ENCODE measurements at regions not wholly inside any gene's neighbourhood (a gene's known extent, or its start where the extent isn't known, plus 50 kb on each side); places are given as distances from the start of the nearest gene placed in this dataset.

DNA sequence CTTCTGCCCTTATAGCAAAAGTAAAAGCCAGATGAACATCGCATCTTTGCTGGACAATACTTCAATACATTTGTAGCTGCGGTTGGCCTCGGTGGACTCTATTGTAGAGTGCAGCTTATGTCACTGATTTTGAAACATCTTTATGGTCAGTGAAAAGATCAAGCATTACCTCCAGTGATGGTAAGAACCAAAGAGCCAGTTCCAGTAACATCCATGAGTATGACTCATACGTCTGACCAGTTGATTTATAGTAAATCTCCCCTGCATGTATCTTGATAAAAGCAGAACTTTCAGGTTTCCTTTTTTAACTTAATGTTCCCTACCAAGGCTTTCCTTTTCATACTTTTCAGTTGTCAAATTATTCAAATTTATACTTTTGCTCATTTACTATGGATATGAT lies 119.2 kb upstream of the HNRNPA3 start:
- POLR2A ChIA-PET, result no interaction called here

DNA sequence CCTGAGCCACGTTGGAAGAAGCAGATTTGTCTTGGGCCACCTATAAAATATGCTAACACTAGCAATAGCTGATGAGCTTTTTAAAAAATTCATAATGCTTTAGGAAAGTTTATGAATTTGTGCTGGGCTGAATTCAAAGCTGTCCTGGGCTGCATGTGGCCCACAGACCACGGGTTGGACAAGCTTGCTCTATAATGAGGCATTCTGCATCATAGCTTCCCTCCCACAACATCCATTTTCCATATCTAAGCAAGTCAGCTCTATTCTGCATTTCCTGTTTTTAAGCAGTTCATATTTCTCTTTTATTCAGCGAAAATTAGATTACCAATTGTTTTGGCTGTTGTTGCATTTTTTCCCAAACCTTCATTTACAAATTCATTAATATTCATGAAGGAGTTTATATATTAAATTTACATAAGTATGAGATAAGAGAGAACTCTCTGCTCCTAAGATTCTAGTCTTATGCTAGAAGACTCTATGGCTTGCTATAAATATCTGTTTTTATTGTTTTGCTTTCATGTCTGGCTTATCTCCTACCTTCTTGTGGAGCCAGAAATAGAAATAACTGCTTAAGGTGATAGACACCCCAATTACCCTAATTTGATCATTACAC lies 114.5 kb upstream of the HNRNPA3 start:
- Histone ChIP-seq H3K27me3 (ENCODE audit: control insufficient read depth, insufficient read depth, low read length) (peaks cover 2% of the 10 kb centered on the region), H3K9me3 (ENCODE audit: control insufficient read depth, insufficient read depth, low read length) (no peaks in the 10 kb centered on the region), H3K4me3 (ENCODE audit: low read depth, low read length) (no peak overlapping the region), H3K27ac (ENCODE audit: low read depth, low read length) (no peak overlapping the region)
- CTCF ChIA-PET, result no interaction called here
- TF ChIP-seq, protein P1, sequence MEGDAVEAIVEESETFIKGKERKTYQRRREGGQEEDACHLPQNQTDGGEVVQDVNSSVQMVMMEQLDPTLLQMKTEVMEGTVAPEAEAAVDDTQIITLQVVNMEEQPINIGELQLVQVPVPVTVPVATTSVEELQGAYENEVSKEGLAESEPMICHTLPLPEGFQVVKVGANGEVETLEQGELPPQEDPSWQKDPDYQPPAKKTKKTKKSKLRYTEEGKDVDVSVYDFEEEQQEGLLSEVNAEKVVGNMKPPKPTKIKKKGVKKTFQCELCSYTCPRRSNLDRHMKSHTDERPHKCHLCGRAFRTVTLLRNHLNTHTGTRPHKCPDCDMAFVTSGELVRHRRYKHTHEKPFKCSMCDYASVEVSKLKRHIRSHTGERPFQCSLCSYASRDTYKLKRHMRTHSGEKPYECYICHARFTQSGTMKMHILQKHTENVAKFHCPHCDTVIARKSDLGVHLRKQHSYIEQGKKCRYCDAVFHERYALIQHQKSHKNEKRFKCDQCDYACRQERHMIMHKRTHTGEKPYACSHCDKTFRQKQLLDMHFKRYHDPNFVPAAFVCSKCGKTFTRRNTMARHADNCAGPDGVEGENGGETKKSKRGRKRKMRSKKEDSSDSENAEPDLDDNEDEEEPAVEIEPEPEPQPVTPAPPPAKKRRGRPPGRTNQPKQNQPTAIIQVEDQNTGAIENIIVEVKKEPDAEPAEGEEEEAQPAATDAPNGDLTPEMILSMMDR (IDR thresholded peaks at IDR 0.05; ENCODE audit: low read depth, low read length), result no peak
- POLR2A ChIA-PET, result no interaction called here
- DNase-seq (ENCODE audit: low read depth, low spot score), result no peak

More for the DNA sequence above, 119.2 kb upstream of the HNRNPA3 start:
- CTCF ChIA-PET, result interaction anchor here (1.2 kb wide), 1 partner anchor 670 kb away, joined by 4 read pairs; no protein-coding TSS in a partner anchor
- H3K9me3 ChIP-seq (ENCODE audit: control insufficient read depth, insufficient read depth, low read length), result no peaks in the 10 kb centered on the region
- TF ChIP-seq, protein P1 (IDR thresholded peaks at IDR 0.05; ENCODE audit: low read depth, low read length), result no peak
- H3K27ac ChIP-seq (ENCODE audit: low read depth, low read length), result no peak overlapping the region
- peaks cover 2% of the 10 kb centered on the region for H3K27me3 ChIP-seq (ENCODE audit: control insufficient read depth, insufficient read depth, low read length)
- H3K4me3 ChIP-seq (ENCODE audit: low read depth, low read length), result no peak overlapping the region
- no peak for DNase-seq (ENCODE audit: low read depth, low spot score)

DNA sequence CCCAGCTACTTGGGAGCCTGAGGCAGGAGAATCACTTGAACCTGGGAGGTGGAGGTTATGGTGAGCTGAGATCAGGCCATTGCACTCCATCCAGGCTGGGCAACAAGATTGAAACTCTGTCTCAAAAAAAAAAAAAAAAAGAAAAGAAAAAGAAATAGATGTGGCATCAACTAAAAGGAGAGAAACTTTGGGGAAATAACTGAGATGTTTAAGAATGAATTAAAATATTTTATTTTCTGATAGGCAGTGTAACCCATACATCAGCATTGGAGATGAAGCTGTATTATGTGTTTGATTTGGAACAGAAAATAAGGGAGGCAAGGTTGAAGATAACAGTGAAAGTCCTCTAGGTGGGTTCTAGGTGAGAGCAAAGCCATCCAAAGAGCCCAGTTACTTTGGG lies 110.7 kb upstream of the HNRNPA3 start:
- peaks cover 2% of the 10 kb centered on the region for H3K27me3 ChIP-seq (ENCODE audit: control insufficient read depth, insufficient read depth, low read length)
- H3K9me3 ChIP-seq (ENCODE audit: control insufficient read depth, insufficient read depth, low read length), result no peaks in the 10 kb centered on the region
- CTCF ChIA-PET, result interaction anchor here (1.1 kb wide), 1 partner anchor 661 kb away, joined by 3 read pairs; no protein-coding TSS in a partner anchor
- H3K27ac ChIP-seq (ENCODE audit: low read depth, low read length), result no peak overlapping the region
- TF ChIP-seq, protein P1 (IDR thresholded peaks at IDR 0.05; ENCODE audit: low read depth, low read length), result no peak
- H3K4me3 ChIP-seq (ENCODE audit: low read depth, low read length), result no peak overlapping the region
- no peak for DNase-seq (ENCODE audit: low read depth, low spot score)
- POLR2A ChIA-PET, result interaction anchor here (0.7 kb wide), 1 partner anchor 26 kb away, joined by 4 read pairs; no protein-coding TSS in a partner anchor

DNA sequence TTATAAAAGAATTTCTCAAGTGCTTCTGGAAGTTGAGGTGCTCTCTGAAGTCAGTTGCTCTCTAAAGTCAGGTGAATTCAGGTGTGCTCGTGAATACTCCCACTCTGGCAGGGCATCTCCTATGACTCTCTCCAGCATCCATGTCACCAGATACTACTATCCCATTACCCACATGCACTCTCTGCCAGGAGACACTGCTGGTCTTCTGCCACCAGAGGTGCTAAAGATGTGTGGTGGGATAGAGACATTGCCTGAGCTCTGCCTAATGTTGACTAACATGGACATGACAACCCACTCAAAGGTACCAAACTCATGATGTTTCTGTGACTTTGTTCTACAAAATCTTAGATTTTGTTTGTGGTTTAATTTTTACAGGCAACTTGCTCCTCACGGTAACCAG lies 106.4 kb upstream of the HNRNPA3 start:
- ChIA-PET CTCF (no interaction called here), POLR2A (no interaction called here)
- TF ChIP-seq, protein P1 (IDR thresholded peaks at IDR 0.05; ENCODE audit: low read depth, low read length), result no peak; the same call in 1 of the 2 replicates

DNA sequence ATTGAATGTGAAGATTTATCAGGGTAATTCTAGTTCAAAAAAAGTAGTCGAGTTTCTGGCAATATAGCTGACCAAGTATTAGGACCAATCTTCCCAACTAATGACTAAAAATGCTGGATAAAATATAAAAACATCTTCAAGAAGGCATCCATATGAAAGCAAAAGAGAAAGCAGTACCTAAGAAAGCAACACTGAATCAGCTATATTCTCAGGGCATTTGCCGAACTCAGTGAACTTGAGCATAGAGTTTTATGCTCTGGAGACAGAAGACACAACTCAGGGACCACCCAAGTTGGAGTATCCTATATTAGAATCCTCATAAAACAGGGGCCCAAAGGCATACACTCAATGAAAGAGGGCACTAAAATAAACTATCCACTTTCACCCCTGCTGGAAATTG lies 103.7 kb upstream of the HNRNPA3 start:
- no peak for DNase-seq (ENCODE audit: low read depth, low spot score)
- TF ChIP-seq, protein P1 (IDR thresholded peaks at IDR 0.05; ENCODE audit: low read depth, low read length), result no peak
- H3K9me3 ChIP-seq (ENCODE audit: control insufficient read depth, insufficient read depth, low read length), result no peaks in the 10 kb centered on the region
- no peak overlapping the region for H3K27ac ChIP-seq (ENCODE audit: low read depth, low read length)
- CTCF ChIA-PET, result interaction anchor here (1.0 kb wide), 1 partner anchor 40 kb away, joined by 3 read pairs; no protein-coding TSS in a partner anchor
- POLR2A ChIA-PET, result no interaction called here
- no peak overlapping the region for H3K4me3 ChIP-seq (ENCODE audit: low read depth, low read length)
- no peaks in the 10 kb centered on the region for H3K27me3 ChIP-seq (ENCODE audit: control insufficient read depth, insufficient read depth, low read length)

More for the DNA sequence above, 106.4 kb upstream of the HNRNPA3 start:
- Histone ChIP-seq H3K4me3 (ENCODE audit: low read depth, low read length) (no peak overlapping the region), H3K9me3 (ENCODE audit: control insufficient read depth, insufficient read depth, low read length) (no peaks in the 10 kb centered on the region), H3K27me3 (ENCODE audit: control insufficient read depth, insufficient read depth, low read length) (no peaks in the 10 kb centered on the region), H3K27ac (ENCODE audit: low read depth, low read length) (no peak overlapping the region)
- no peak for DNase-seq (ENCODE audit: low read depth, low spot score)

All from AG04450 (cell line).